Spleen (tissue), 7 donors: ENCODE measurements at regions not wholly inside any gene's neighbourhood (a gene's known extent, or its start where the extent isn't known, plus 50 kb on each side); places are given as distances from the start of the nearest gene placed in this dataset.

Experiments used
- POLR2A ChIP-seq, 3 donors: fragments of 450-650 bp; IDR thresholded peaks; one replicate each; pipeline ENCODE4 v1.5.1; 2017; ENCODE audit warnings: antibody characterized with exemption in 3 of 3, mild to moderate bottlenecking in 1 of 3
- POLR2AphosphoS5 ChIP-seq, 3 donors: sonication (generic); formaldehyde crosslinking; IDR thresholded peaks; one replicate each; pipeline ENCODE4 v1.5.1; 2017; ENCODE audit warnings: antibody characterized with exemption in 3 of 3
- TF ChIP-seq, protein P1 (sequence below), 11 experiments: fragments of 200-600 bp in 7 of 11; fragments of 450-650 bp in 4 of 11; sonication (generic) in 4 of 11; IDR thresholded peaks in 8 of 11; conservative IDR thresholded peaks in 3 of 11; 1 replicate in 7 of 11; 2 replicates in 4 of 11; pipeline versions ENCODE4 v1.4.0 to v1.8.0; 2016 to 2021; ENCODE audit warnings: antibody characterized with exemption in 11 of 11, inconsistent platforms in 4 of 11, mild to moderate bottlenecking in 1 of 11
- donor health status: DM: no; HTN: no; CAD: no; lungs with moderate emphysema.
- donor health status: DM: no; HTN: no; CAD: no.
- donor health status: DM: no; HTN: no; CAD: no.

DNA sequence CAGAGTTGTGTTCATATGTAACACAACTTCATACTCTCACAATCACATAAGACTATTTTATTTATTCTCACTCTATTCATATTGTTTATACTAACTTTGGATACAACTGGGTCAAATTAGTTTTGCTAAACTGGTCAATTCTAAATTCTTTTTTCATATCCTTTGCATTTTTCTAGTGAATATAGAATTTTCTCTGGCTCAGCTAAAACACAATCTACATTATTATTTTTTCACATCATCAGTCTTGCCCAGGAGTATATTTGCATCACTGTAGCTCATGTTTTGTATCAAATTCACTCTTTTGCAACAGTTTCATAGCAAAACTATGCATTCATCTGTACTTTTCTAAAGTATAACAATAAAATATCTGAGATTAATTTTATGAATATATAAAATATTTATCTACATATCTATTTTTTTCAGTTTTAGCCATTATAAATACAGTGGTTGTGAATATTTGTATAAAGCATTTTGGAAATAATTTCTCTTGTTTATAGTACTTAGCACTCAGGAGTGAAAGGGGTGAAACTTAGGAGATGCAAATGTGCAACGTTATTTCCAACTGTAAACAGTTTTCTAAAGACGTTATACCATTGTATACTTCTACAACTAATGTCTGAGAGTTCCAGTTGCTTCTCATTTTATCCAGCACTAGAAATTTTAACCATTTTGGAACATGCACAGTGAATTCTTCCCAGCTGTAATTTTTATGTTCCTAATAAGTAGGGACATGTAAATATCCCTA lies 854.6 kb downstream of the CBLN2 start:
- no peak for TF ChIP-seq POLR2AphosphoS5 (IDR thresholded peaks at IDR 0.05)
- TF ChIP-seq, protein P1, sequence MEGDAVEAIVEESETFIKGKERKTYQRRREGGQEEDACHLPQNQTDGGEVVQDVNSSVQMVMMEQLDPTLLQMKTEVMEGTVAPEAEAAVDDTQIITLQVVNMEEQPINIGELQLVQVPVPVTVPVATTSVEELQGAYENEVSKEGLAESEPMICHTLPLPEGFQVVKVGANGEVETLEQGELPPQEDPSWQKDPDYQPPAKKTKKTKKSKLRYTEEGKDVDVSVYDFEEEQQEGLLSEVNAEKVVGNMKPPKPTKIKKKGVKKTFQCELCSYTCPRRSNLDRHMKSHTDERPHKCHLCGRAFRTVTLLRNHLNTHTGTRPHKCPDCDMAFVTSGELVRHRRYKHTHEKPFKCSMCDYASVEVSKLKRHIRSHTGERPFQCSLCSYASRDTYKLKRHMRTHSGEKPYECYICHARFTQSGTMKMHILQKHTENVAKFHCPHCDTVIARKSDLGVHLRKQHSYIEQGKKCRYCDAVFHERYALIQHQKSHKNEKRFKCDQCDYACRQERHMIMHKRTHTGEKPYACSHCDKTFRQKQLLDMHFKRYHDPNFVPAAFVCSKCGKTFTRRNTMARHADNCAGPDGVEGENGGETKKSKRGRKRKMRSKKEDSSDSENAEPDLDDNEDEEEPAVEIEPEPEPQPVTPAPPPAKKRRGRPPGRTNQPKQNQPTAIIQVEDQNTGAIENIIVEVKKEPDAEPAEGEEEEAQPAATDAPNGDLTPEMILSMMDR (IDR thresholded peaks at IDR 0.05 in 8 of 11, conservative IDR thresholded peaks at IDR 0.05 in 3 of 11): no peak
- TF ChIP-seq POLR2A (IDR thresholded peaks at IDR 0.05): no peak
